NK-92 (cell line): ENCODE measurements at regions not wholly inside any gene's neighbourhood (a gene's known extent, or its start where the extent isn't known, plus 50 kb on each side); places are given as distances from the start of the nearest gene placed in this dataset.

ENCODE experiments used
- DNase-seq: peaks from one replicate; lab custom pipeline; 2025; ENCODE audit not compliant: unreplicated experiment; lab: John Stamatoyannopoulos, UW

- no peak for DNase-seq
Observed at GRCh38 chr2:42906557-42907411, 114.4 kb upstream of the HAAO start.

- no peak for DNase-seq
Observed at GRCh38 chr2:42906111-42906556, 113.8 kb upstream of the HAAO start.

- DNase-seq, result no peak
Observed at GRCh38 chr2:42905341-42906110, 113.1 kb upstream of the HAAO start.

- no peak for DNase-seq
Observed at GRCh38 chr2:42904576-42904876, 112.1 kb upstream of the HAAO start.

GRCh38 chr2:42903821-42904575 is 111.6 kb upstream of the HAAO start:
- no peak for DNase-seq

- DNase-seq, result no peak
Observed at GRCh38 chr2:42902939-42903709, 110.7 kb upstream of the HAAO start.

- no peak for DNase-seq
Observed at GRCh38 chr2:42901076-42901640, 108.8 kb upstream of the HAAO start.

GRCh38 chr2:42900289-42900891 is 108.0 kb upstream of the HAAO start:
- no peak for DNase-seq

GRCh38 chr2:42897358-42897757 is 105.0 kb upstream of the HAAO start:
- DNase-seq, result no peak

- DNase-seq, result no peak
Observed at GRCh38 chr2:42895791-42896135, 103.4 kb upstream of the HAAO start.

- DNase-seq, result no peak
Observed at GRCh38 chr2:42895134-42895790, 102.9 kb upstream of the HAAO start.

GRCh38 chr2:42893047-42893758 is 100.8 kb upstream of the HAAO start:
- no peak for DNase-seq

- no peak for DNase-seq
Observed at GRCh38 chr2:42890791-42891355, 98.5 kb upstream of the HAAO start.

- DNase-seq, result no peak
Observed at GRCh38 chr2:42888321-42889245, 96.2 kb upstream of the HAAO start.

GRCh38 chr2:42886921-42887320 is 94.5 kb upstream of the HAAO start:
- no peak for DNase-seq

- DNase-seq, result no peak
Observed at GRCh38 chr2:42882756-42883155, 90.4 kb upstream of the HAAO start.

GRCh38 chr2:42881732-42882131 is 89.3 kb upstream of the HAAO start:
- no peak for DNase-seq
